ENCODE measurements at regions not wholly inside any gene's neighbourhood (a gene's known extent, or its start where the extent isn't known, plus 50 kb on each side); places are given as distances from the start of the nearest gene placed in this dataset.

DNA sequence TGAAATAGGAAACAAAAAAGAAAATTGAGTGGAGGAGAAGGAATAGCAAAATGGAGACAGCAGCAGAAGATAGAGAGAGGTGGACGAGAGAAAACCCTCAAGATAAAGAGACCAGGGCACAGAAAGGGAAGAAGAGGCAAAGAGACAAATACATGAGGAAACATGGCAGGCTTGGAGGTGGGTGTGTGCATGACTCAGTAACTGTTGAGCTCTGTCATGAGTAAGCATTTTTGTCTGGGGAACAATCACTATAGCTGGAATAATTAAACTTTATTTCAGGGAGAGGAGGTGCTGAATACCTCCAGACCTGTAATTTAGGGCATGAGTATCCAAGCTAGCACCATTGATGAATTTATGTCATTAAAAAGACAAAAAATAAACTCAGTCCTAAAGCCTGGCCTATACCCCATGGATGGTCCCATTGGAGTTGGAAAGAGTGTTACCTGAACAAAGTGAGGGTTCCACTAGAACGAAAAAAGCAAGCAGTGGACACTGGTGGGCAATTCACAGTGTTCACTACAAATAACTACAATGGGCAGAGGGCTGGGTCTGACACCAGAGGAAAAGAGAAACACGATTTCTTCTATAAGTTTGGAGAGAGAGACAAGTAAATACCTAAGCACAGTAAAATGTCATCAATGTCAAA lies 145.5 kb downstream of the ADCYAP1 start:
- ChIA-PET POLR2A (no interaction called here), CTCF (no interaction called here)
- H3K27me3 ChIP-seq (ENCODE audit: insufficient read depth) = no peaks in the 10 kb centered on the region
- H3K27ac ChIP-seq (ENCODE audit: low read depth in 2 of 2, low read length in 1 of 2) = no peak overlapping the region
- no peaks in the 10 kb centered on the region for H3K36me3 ChIP-seq (replicated peaks in 1 of 2; ENCODE audit: control insufficient read depth in 1 of 2, insufficient read depth in 2 of 2, low read length in 1 of 2)
- no peaks in the 10 kb centered on the region for H3K9me3 ChIP-seq
- H3F3A ChIP-seq (replicated peaks; ENCODE audit: insufficient read depth) = no peaks in the 10 kb centered on the region
- no peaks in the 10 kb centered on the region for H3K4me1 ChIP-seq (ENCODE audit: control insufficient read depth in 1 of 2, insufficient read depth in 2 of 2, low read depth in 1 of 2, low read length in 1 of 2)
- H3K9me2 ChIP-seq = no peaks in the 10 kb centered on the region
- no peaks in the 10 kb centered on the region for H4K20me1 ChIP-seq (ENCODE audit: insufficient read depth)
- no peaks in the 10 kb centered on the region for H3K79me2 ChIP-seq (ENCODE audit: insufficient read depth)
- no peak overlapping the region for H3K4me3 ChIP-seq (ENCODE audit: low read depth in 2 of 2, low read length in 1 of 2)
- WGBS (ENCODE audit: low lambda C conversion rate) = under 1% methylated on average over 3 of the region's 3 CpGs
- no peak for TF ChIP-seq TCF12 (IDR thresholded peaks at IDR 0.05)
- TF ChIP-seq CTCF (IDR thresholded peaks at IDR 0.05) = no peak
- TF ChIP-seq MXI1 (IDR thresholded peaks at IDR 0.05; ENCODE audit: low read depth, low read length) = no peak
- no peak for TF ChIP-seq USF2 (IDR thresholded peaks at IDR 0.05; ENCODE audit: borderline replicate concordance, low read depth, low read length)
- no peak for TF ChIP-seq MEF2A (IDR thresholded peaks at IDR 0.05; ENCODE audit: borderline replicate concordance, low read depth)
- TF ChIP-seq, protein P1, sequence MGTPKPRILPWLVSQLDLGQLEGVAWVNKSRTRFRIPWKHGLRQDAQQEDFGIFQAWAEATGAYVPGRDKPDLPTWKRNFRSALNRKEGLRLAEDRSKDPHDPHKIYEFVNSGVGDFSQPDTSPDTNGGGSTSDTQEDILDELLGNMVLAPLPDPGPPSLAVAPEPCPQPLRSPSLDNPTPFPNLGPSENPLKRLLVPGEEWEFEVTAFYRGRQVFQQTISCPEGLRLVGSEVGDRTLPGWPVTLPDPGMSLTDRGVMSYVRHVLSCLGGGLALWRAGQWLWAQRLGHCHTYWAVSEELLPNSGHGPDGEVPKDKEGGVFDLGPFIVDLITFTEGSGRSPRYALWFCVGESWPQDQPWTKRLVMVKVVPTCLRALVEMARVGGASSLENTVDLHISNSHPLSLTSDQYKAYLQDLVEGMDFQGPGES (IDR thresholded peaks at IDR 0.05; ENCODE audit: low read depth, low read length) = no peak
- TF ChIP-seq EP300 (IDR thresholded peaks at IDR 0.05; ENCODE audit: borderline replicate concordance in 1 of 2, low read depth in 1 of 2, low read length in 1 of 2) = no peak
- TF ChIP-seq JUND (IDR thresholded peaks at IDR 0.05) = no peak
- TF ChIP-seq CHD2 (IDR thresholded peaks at IDR 0.05; ENCODE audit: low read length, partially characterized antibody) = no peak
- TF ChIP-seq FOXM1 (IDR thresholded peaks at IDR 0.05; ENCODE audit: low read depth) = no peak
- TF ChIP-seq, protein P2, sequence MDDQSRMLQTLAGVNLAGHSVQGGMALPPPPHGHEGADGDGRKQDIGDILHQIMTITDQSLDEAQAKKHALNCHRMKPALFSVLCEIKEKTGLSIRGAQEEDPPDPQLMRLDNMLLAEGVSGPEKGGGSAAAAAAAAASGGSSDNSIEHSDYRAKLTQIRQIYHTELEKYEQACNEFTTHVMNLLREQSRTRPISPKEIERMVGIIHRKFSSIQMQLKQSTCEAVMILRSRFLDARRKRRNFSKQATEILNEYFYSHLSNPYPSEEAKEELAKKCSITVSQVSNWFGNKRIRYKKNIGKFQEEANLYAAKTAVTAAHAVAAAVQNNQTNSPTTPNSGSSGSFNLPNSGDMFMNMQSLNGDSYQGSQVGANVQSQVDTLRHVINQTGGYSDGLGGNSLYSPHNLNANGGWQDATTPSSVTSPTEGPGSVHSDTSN (IDR thresholded peaks at IDR 0.05) = no peak
- no peak for TF ChIP-seq FOSL2 (IDR thresholded peaks at IDR 0.05; ENCODE audit: borderline replicate concordance, low read depth)
- TF ChIP-seq ELF1 (IDR thresholded peaks at IDR 0.05) = no peak
- TF ChIP-seq ZBTB33 (IDR thresholded peaks at IDR 0.05; ENCODE audit: borderline replicate concordance, low read depth) = no peak
- H3K9ac ChIP-seq = no peak overlapping the region
- H3K4me2 ChIP-seq = no peak overlapping the region
- H2AFZ ChIP-seq (ENCODE audit: low read depth) = no peak overlapping the region
- DNase-seq = no peak

All from SK-N-SH (cell line).